ENCODE measurements at regions not wholly inside any gene's neighbourhood (a gene's known extent, or its start where the extent isn't known, plus 50 kb on each side); places are given as distances from the start of the nearest gene placed in this dataset.

DNA sequence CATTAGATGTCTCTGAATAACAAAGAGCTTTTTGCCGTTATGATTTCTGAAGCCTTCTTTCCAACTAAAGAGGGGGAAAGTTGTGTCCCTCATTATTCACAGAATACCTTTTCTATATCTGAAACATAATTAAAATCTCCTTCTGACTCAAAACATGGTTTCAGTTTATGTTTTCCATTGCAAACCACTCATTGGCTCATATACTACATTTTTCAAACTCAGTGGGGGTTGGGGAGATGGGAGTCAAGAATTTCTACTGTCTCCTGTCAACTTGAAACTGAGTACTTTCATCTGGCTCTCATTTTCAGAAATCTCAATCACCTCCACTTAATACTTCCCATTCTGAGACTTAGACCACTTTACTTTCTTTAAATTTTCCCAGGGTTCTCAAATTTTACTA lies 1839.5 kb upstream of the PCDH10 start:
- Histone ChIP-seq H3K36me3 (replicated peaks in 1 of 2; ENCODE audit: control extremely low read depth in 1 of 2, control insufficient read depth in 1 of 2, extremely low read depth in 1 of 2, insufficient read depth in 2 of 2, low read length in 1 of 2) (no peaks in the 10 kb centered on the region), H3K4me1 (ENCODE audit: control insufficient read depth in 2 of 2, insufficient read depth in 2 of 2, low read length in 2 of 2) (no peaks in the 10 kb centered on the region), H3K9ac (ENCODE audit: low read length) (no peak overlapping the region), H3K4me2 (replicated peaks; ENCODE audit: low read depth, low read length, poor library complexity, severe bottlenecking) (no peak overlapping the region), H4K20me1 (ENCODE audit: control insufficient read depth, insufficient read depth, low read length, poor library complexity, severe bottlenecking) (no peaks in the 10 kb centered on the region), H3K27me3 (replicated peaks in 1 of 4; ENCODE audit: control extremely low read depth in 1 of 4, control insufficient read depth in 3 of 4, insufficient read depth in 4 of 4, low read length in 3 of 4) (no peaks in the 10 kb centered on the region), H3K4me3 (ENCODE audit: control extremely low read depth in 1 of 5, extremely low read depth in 1 of 5, insufficient read depth in 1 of 5, low read depth in 2 of 5, low read length in 4 of 5) (no peak overlapping the region), H2AFZ (ENCODE audit: insufficient read depth, low read depth, low read length, poor library complexity, severe bottlenecking) (no peak overlapping the region), H3K9me3 (ENCODE audit: control extremely low read depth in 1 of 3, control insufficient read depth in 2 of 3, insufficient read depth in 1 of 3, low read length in 2 of 3) (peaks cover 0 to 6% (median 0%) of the 10 kb centered on the region in 3 donors), H3K27ac (ENCODE audit: low read length in 2 of 2) (no peak overlapping the region), H3K79me2 (ENCODE audit: control insufficient read depth, insufficient read depth, low read length) (no peaks in the 10 kb centered on the region)
- POLR2A ChIA-PET: no interaction called here
- no CpG with 5 or more reads among the region's 1 CpG for WGBS (ENCODE audit: insufficient coverage)
- TF ChIP-seq EZH2 (IDR thresholded peaks at IDR 0.05; ENCODE audit: borderline replicate concordance, insufficient read depth, low read depth, low read length, poor library complexity, severe bottlenecking): no peak
- CTCF ChIA-PET: no interaction called here
- Mint-ChIP-seq H3K9me3 (ENCODE audit: insufficient read depth) (peaks cover 4% of the 10 kb centered on the region), H3K4me1 (no peaks in the 10 kb centered on the region), H3K27ac (no peak overlapping the region), H3K4me3 (no peak overlapping the region), H3K27me3 (no peaks in the 10 kb centered on the region)
- DNase-seq (no peak), ATAC-seq (ENCODE audit: low read depth) (no peak)
- intact Hi-C loops (cut with micrococcal nuclease): no loop called here

- Histone ChIP-seq H3K9me3 (ENCODE audit: control extremely low read depth in 1 of 3, control insufficient read depth in 2 of 3, insufficient read depth in 1 of 3, low read length in 2 of 3) (no peaks in the 10 kb centered on the region), H3K4me1 (ENCODE audit: control insufficient read depth in 2 of 2, insufficient read depth in 2 of 2, low read length in 2 of 2) (no peaks in the 10 kb centered on the region), H4K20me1 (ENCODE audit: control insufficient read depth, insufficient read depth, low read length, poor library complexity, severe bottlenecking) (no peaks in the 10 kb centered on the region), H3K36me3 (replicated peaks in 1 of 2; ENCODE audit: control extremely low read depth in 1 of 2, control insufficient read depth in 1 of 2, extremely low read depth in 1 of 2, insufficient read depth in 2 of 2, low read length in 1 of 2) (no peaks in the 10 kb centered on the region), H3K27me3 (replicated peaks in 1 of 4; ENCODE audit: control extremely low read depth in 1 of 4, control insufficient read depth in 3 of 4, insufficient read depth in 4 of 4, low read length in 3 of 4) (no peaks in the 10 kb centered on the region), H3K79me2 (ENCODE audit: control insufficient read depth, insufficient read depth, low read length) (no peaks in the 10 kb centered on the region), H2AFZ (ENCODE audit: insufficient read depth, low read depth, low read length, poor library complexity, severe bottlenecking) (no peak overlapping the region), H3K9ac (ENCODE audit: low read length) (no peak overlapping the region), H3K27ac (ENCODE audit: low read length in 2 of 2) (no peak overlapping the region), H3K4me2 (replicated peaks; ENCODE audit: low read depth, low read length, poor library complexity, severe bottlenecking) (no peak overlapping the region), H3K4me3 (ENCODE audit: control extremely low read depth in 1 of 5, extremely low read depth in 1 of 5, insufficient read depth in 1 of 5, low read depth in 2 of 5, low read length in 4 of 5) (no peak overlapping the region)
- Mint-ChIP-seq H3K9me3 (ENCODE audit: insufficient read depth) (peaks cover 4% of the 10 kb centered on the region), H3K4me3 (no peak overlapping the region), H3K27ac (no peak overlapping the region), H3K27me3 (no peaks in the 10 kb centered on the region), H3K4me1 (no peaks in the 10 kb centered on the region)
- 60% methylated on average over 1 of the region's 3 CpGs for WGBS (ENCODE audit: insufficient coverage)
- DNase-seq (no peak), ATAC-seq (ENCODE audit: low read depth) (no peak)
- intact Hi-C loops (cut with micrococcal nuclease): no loop called here
- ChIA-PET CTCF (interaction anchor here (0.6 kb wide), 1 partner anchor 649 kb away, joined by 4 read pairs; no protein-coding TSS in a partner anchor), POLR2A (no interaction called here)
- TF ChIP-seq CTCF (IDR thresholded peaks at IDR 0.05) (no peak), EZH2 (IDR thresholded peaks at IDR 0.05; ENCODE audit: borderline replicate concordance, insufficient read depth, low read depth, low read length, poor library complexity, severe bottlenecking) (no peak)
Observed at GRCh38 chr4:131316086-131316485, 1833.0 kb upstream of the PCDH10 start.

Data from B cell (primary cell).